ENCODE measurements at regions not wholly inside any gene's neighbourhood (a gene's known extent, or its start where the extent isn't known, plus 50 kb on each side); places are given as distances from the start of the nearest gene placed in this dataset.

DNA sequence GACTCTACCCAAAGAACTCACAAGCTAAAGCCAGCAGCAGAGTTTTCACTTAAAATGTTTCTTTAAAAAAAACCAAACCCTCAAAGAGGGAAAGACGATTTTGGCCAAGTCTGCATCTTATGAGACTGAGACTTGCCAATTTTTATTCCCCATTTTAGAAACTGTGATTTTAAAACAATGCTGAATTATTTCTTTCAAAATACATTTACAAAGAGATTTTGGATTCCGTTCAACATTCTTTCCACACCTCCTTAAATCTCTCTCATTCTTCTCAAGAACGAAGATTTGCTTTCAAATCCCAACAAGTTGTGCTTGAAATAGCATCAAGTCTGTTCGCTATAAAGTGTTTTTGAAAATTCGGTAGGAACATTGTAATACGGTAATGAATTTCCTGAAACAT lies 133.9 kb upstream of the VANGL1 start:
- no peak for TF ChIP-seq JUNB (CRISPR knock-in tag; IDR thresholded peaks at IDR 0.05; ENCODE audit: borderline replicate concordance)
- TF ChIP-seq NR2C2 (CRISPR knock-in tag; IDR thresholded peaks at IDR 0.05; ENCODE audit: borderline replicate concordance): no peak
- no peak for TF ChIP-seq POLR2A (IDR thresholded peaks at IDR 0.05; ENCODE audit: insufficient read depth in 1 of 2, low read depth in 2 of 2, low read length in 2 of 2)
- TF ChIP-seq BRD4 (CRISPR knock-in tag; IDR thresholded peaks at IDR 0.05): no peak
- TF ChIP-seq, protein P1, sequence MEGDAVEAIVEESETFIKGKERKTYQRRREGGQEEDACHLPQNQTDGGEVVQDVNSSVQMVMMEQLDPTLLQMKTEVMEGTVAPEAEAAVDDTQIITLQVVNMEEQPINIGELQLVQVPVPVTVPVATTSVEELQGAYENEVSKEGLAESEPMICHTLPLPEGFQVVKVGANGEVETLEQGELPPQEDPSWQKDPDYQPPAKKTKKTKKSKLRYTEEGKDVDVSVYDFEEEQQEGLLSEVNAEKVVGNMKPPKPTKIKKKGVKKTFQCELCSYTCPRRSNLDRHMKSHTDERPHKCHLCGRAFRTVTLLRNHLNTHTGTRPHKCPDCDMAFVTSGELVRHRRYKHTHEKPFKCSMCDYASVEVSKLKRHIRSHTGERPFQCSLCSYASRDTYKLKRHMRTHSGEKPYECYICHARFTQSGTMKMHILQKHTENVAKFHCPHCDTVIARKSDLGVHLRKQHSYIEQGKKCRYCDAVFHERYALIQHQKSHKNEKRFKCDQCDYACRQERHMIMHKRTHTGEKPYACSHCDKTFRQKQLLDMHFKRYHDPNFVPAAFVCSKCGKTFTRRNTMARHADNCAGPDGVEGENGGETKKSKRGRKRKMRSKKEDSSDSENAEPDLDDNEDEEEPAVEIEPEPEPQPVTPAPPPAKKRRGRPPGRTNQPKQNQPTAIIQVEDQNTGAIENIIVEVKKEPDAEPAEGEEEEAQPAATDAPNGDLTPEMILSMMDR (CRISPR knock-in tag; IDR thresholded peaks at IDR 0.05): no peak
- TF ChIP-seq, protein P2, sequence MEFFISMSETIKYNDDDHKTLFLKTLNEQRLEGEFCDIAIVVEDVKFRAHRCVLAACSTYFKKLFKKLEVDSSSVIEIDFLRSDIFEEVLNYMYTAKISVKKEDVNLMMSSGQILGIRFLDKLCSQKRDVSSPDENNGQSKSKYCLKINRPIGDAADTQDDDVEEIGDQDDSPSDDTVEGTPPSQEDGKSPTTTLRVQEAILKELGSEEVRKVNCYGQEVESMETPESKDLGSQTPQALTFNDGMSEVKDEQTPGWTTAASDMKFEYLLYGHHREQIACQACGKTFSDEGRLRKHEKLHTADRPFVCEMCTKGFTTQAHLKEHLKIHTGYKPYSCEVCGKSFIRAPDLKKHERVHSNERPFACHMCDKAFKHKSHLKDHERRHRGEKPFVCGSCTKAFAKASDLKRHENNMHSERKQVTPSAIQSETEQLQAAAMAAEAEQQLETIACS (CRISPR knock-in tag; IDR thresholded peaks at IDR 0.05): no peak
- TF ChIP-seq, protein P3, sequence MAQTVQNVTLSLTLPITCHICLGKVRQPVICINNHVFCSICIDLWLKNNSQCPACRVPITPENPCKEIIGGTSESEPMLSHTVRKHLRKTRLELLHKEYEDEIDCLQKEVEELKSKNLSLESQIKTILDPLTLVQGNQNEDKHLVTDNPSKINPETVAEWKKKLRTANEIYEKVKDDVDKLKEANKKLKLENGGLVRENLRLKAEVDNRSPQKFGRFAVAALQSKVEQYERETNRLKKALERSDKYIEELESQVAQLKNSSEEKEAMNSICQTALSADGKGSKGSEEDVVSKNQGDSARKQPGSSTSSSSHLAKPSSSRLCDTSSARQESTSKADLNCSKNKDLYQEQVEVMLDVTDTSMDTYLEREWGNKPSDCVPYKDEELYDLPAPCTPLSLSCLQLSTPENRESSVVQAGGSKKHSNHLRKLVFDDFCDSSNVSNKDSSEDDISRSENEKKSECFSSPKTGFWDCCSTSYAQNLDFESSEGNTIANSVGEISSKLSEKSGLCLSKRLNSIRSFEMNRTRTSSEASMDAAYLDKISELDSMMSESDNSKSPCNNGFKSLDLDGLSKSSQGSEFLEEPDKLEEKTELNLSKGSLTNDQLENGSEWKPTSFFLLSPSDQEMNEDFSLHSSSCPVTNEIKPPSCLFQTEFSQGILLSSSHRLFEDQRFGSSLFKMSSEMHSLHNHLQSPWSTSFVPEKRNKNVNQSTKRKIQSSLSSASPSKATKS (CRISPR knock-in tag; IDR thresholded peaks at IDR 0.05): no peak
- TF ChIP-seq, protein P4, sequence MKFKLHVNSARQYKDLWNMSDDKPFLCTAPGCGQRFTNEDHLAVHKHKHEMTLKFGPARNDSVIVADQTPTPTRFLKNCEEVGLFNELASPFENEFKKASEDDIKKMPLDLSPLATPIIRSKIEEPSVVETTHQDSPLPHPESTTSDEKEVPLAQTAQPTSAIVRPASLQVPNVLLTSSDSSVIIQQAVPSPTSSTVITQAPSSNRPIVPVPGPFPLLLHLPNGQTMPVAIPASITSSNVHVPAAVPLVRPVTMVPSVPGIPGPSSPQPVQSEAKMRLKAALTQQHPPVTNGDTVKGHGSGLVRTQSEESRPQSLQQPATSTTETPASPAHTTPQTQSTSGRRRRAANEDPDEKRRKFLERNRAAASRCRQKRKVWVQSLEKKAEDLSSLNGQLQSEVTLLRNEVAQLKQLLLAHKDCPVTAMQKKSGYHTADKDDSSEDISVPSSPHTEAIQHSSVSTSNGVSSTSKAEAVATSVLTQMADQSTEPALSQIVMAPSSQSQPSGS (CRISPR knock-in tag; IDR thresholded peaks at IDR 0.05): no peak
- no peak for TF ChIP-seq KAT7 (CRISPR knock-in tag; IDR thresholded peaks at IDR 0.05; ENCODE audit: borderline replicate concordance)
- no peak for TF ChIP-seq SKI (IDR thresholded peaks at IDR 0.05; ENCODE audit: partially characterized antibody)
- TF ChIP-seq, protein P5, sequence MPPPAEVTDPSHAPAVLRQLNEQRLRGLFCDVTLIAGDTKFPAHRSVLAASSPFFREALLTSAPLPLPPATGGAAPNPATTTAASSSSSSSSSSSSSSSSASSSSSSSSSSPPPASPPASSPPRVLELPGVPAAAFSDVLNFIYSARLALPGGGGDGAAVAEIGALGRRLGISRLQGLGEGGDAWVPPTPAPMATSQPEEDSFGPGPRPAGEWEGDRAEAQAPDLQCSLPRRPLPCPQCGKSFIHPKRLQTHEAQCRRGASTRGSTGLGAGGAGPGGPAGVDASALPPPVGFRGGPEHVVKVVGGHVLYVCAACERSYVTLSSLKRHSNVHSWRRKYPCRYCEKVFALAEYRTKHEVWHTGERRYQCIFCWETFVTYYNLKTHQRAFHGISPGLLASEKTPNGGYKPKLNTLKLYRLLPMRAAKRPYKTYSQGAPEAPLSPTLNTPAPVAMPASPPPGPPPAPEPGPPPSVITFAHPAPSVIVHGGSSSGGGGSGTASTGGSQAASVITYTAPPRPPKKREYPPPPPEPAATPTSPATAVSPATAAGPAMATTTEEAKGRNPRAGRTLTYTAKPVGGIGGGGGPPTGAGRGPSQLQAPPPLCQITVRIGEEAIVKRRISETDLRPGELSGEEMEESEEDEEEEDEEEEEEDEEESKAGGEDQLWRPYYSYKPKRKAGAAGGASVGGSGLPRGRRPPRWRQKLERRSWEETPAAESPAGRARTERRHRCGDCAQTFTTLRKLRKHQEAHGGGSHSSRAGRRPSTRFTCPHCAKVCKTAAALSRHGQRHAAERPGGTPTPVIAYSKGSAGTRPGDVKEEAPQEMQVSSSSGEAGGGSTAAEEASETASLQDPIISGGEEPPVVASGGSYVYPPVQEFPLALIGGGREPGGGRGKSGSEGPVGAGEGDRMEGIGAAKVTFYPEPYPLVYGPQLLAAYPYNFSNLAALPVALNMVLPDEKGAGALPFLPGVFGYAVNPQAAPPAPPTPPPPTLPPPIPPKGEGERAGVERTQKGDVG (CRISPR knock-in tag; IDR thresholded peaks at IDR 0.05; ENCODE audit: borderline replicate concordance): no peak
- TF ChIP-seq SP1 (IDR thresholded peaks at IDR 0.05): no peak
- no peak for TF ChIP-seq SP1 (CRISPR knock-in tag; IDR thresholded peaks at IDR 0.05)
- TF ChIP-seq KLF16 (CRISPR knock-in tag; IDR thresholded peaks at IDR 0.05): no peak
- TF ChIP-seq ZNF501 (CRISPR knock-in tag; IDR thresholded peaks at IDR 0.05): no peak

Measured in HepG2 (cell line).